H1 (cell line): ENCODE measurements at regions not wholly inside any gene's neighbourhood (a gene's known extent, or its start where the extent isn't known, plus 50 kb on each side); places are given as distances from the start of the nearest gene placed in this dataset.

Experiments used
- CTCF ChIA-PET: fragments of 300-600 bp; sonication (Branson Sonifier 250); formaldehyde crosslinking; loops from one replicate; lab custom pipeline; 2021; ENCODE audit not compliant: partially characterized antibody; lab: Charles Lee
- POLR2A ChIA-PET: fragments of 300-600 bp; sonication (Branson Sonifier 250); formaldehyde crosslinking; loops from one replicate; lab custom pipeline; 2021; ENCODE audit warnings: inconsistent platforms; ENCODE audit not compliant: partially characterized antibody; lab: Charles Lee
- DNase-seq, 2 experiments: peaks; one replicate each; pipeline versions ENCODE4 v3.0.0 to v3.0.0-alpha.2; 2010 to 2022; ENCODE audit warnings: low spot score in 2 of 2, low read depth in 1 of 2, mixed read lengths in 1 of 2
- FAIRE-seq: peaks from 2 replicates; lab custom pipeline; 2011; peaks lifted over from hg19 to GRCh38; lab: Jason Lieb, UNC
- H2AFZ ChIP-seq: 2 replicates; pipeline ENCODE4 v1.8.1; 2012; ENCODE audit warnings: low read length, inconsistent platforms
- H2AK5ac ChIP-seq: 2 replicates; pipeline ENCODE4 v1.6.1; 2013; ENCODE audit warnings: low read depth, low read length
- H2BK120ac ChIP-seq: replicated peaks from 2 replicates; pipeline ENCODE3; 2013; ENCODE audit warnings: low read depth, low read length, inconsistent platforms
- H2BK12ac ChIP-seq: 2 replicates; pipeline ENCODE4 v1.6.1; 2013; ENCODE audit warnings: low read depth, low read length
- H2BK15ac ChIP-seq: 2 replicates; pipeline ENCODE4 v1.6.1; 2013; ENCODE audit warnings: low read length
- H2BK20ac ChIP-seq: 2 replicates; pipeline ENCODE4 v1.6.1; 2013; ENCODE audit warnings: low read length
- H2BK5ac ChIP-seq: 2 replicates; pipeline ENCODE4 v1.6.1; 2013; ENCODE audit warnings: low read depth, low read length
- H3K14ac ChIP-seq: 2 replicates; pipeline ENCODE4 v1.6.1; 2013; ENCODE audit warnings: inconsistent platforms; ENCODE audit not compliant: insufficient read length
- H3K18ac ChIP-seq: 2 replicates; pipeline ENCODE4 v1.6.1; 2013; ENCODE audit warnings: low read length; ENCODE audit errors: extremely low read depth
- H3K23ac ChIP-seq: 2 replicates; pipeline ENCODE4 v1.6.1; 2013; ENCODE audit warnings: inconsistent platforms; ENCODE audit not compliant: insufficient read length
- H3K23me2 ChIP-seq: 2 replicates; pipeline ENCODE4 v1.6.1; 2013; ENCODE audit warnings: low read depth, low read length
- H3K27ac ChIP-seq: 2 replicates; pipeline ENCODE4 v1.6.1; 2011; ENCODE audit warnings: low read depth, low read length, inconsistent platforms
- H3K27me3 ChIP-seq, 4 experiments: replicated peaks in 1 of 4; 1 replicate in 1 of 4; 2 replicates in 3 of 4; pipeline versions ENCODE4 v1.6.1 to v1.8.1; 2011 to 2013; ENCODE audit warnings: low read length in 3 of 4, mild to moderate bottlenecking in 3 of 4, inconsistent platforms in 2 of 4, mixed read lengths in 2 of 4, moderate library complexity in 1 of 4; ENCODE audit not compliant: control insufficient read depth in 3 of 4, insufficient read depth in 3 of 4; ENCODE audit errors: extremely low read depth in 1 of 4
- H3K36me3 ChIP-seq, 4 experiments: 2 replicates each; pipeline versions ENCODE4 v1.6.1 to v1.8.1; 2011 to 2013; ENCODE audit warnings: mild to moderate bottlenecking in 4 of 4, low read length in 3 of 4, moderate library complexity in 2 of 4, control low read depth in 1 of 4, inconsistent platforms in 1 of 4; ENCODE audit not compliant: insufficient read depth in 4 of 4, control insufficient read depth in 2 of 4
- H3K4ac ChIP-seq: replicated peaks from 2 replicates; pipeline ENCODE3; 2013; ENCODE audit warnings: low read length, low read depth, mixed read lengths, inconsistent platforms; ENCODE audit not compliant: insufficient read length
- H3K4me1 ChIP-seq, 4 experiments: replicated peaks in 1 of 4; 1 replicate in 1 of 4; 2 replicates in 3 of 4; pipeline versions ENCODE4 v1.6.1 to v1.8.1; 2011 to 2013; ENCODE audit warnings: low read length in 3 of 4, inconsistent platforms in 2 of 4, mixed read lengths in 1 of 4; ENCODE audit not compliant: insufficient read depth in 4 of 4, control insufficient read depth in 3 of 4
- H3K4me2 ChIP-seq, 2 experiments: 2 replicates each; pipeline versions ENCODE4 v1.6.1 to v1.8.1; 2011 to 2013; ENCODE audit warnings: low read depth in 2 of 2, low read length in 2 of 2, control low read depth in 1 of 2, inconsistent platforms in 1 of 2, mild to moderate bottlenecking in 1 of 2; ENCODE audit not compliant: insufficient read depth in 1 of 2
- H3K4me3 ChIP-seq, 4 experiments: fragments of 200-600, 300-600 bp in 1 of 4; sonication (generic), shearing (Covaris generic), sonication (Bioruptor Twin) in 1 of 4; 2 replicates each; pipeline versions ENCODE4 v1.5.1 to v1.8.1; 2011 to 2016; ENCODE audit warnings: low read length in 4 of 4, low read depth in 3 of 4, control low read depth in 2 of 4, inconsistent platforms in 2 of 4, mild to moderate bottlenecking in 2 of 4, mixed read lengths in 1 of 4, moderate library complexity in 1 of 4; ENCODE audit not compliant: insufficient read depth in 2 of 4; ENCODE audit errors: extremely low read depth in 1 of 4
- H3K56ac ChIP-seq: replicated peaks from 2 replicates; pipeline ENCODE3; 2013; ENCODE audit warnings: low read depth, mild to moderate bottlenecking, mixed read lengths, low read length, inconsistent platforms; ENCODE audit not compliant: insufficient read length
- H3K79me1 ChIP-seq: 2 replicates; pipeline ENCODE4 v1.6.1; 2013; ENCODE audit warnings: low read depth, low read length, control low read depth
- H3K79me2 ChIP-seq, 2 experiments: 2 replicates each; pipeline versions ENCODE4 v1.6.1 to v1.8.1; 2012 to 2013; ENCODE audit warnings: low read length in 2 of 2, mild to moderate bottlenecking in 2 of 2, inconsistent platforms in 1 of 2; ENCODE audit not compliant: insufficient read depth in 2 of 2, control insufficient read depth in 1 of 2
- H3K9ac ChIP-seq, 4 experiments: replicated peaks in 1 of 4; 1 replicate in 1 of 4; 2 replicates in 3 of 4; pipeline versions ENCODE4 v1.6.1 to v1.8.1; 2011 to 2013; ENCODE audit warnings: low read depth in 3 of 4, low read length in 3 of 4, control low read depth in 2 of 4, mild to moderate bottlenecking in 2 of 4, moderate library complexity in 2 of 4, inconsistent platforms in 1 of 4; ENCODE audit errors: extremely low read depth in 1 of 4
- H3K9me3 ChIP-seq, 2 experiments: 2 replicates each; pipeline versions ENCODE4 v1.6.1 to v1.8.1; 2012 to 2013; ENCODE audit warnings: mild to moderate bottlenecking in 2 of 2, moderate library complexity in 2 of 2, control low read depth in 1 of 2, inconsistent platforms in 1 of 2, low read depth in 1 of 2, low read length in 1 of 2, mixed read lengths in 1 of 2; ENCODE audit not compliant: insufficient read depth in 2 of 2
- H4K20me1 ChIP-seq, 2 experiments: replicated peaks in 1 of 2; 2 replicates each; pipeline versions ENCODE3 to v1.8.1; 2011 to 2013; ENCODE audit warnings: inconsistent platforms in 2 of 2, low read length in 2 of 2, mild to moderate bottlenecking in 1 of 2; ENCODE audit not compliant: insufficient read depth in 2 of 2, control insufficient read depth in 1 of 2
- H4K5ac ChIP-seq: 2 replicates; pipeline ENCODE4 v1.6.1; 2013; ENCODE audit warnings: low read length, low read depth, mixed read lengths, inconsistent platforms; ENCODE audit not compliant: insufficient read length
- H4K8ac ChIP-seq: 2 replicates; pipeline ENCODE4 v1.8.0; 2013; ENCODE audit warnings: mild to moderate bottlenecking, moderate library complexity, low read length, inconsistent platforms; ENCODE audit not compliant: insufficient read depth; ENCODE audit errors: extremely low read depth
- H4K91ac ChIP-seq: replicated peaks from 2 replicates; pipeline ENCODE3; 2013; ENCODE audit warnings: low read length, mixed read lengths, inconsistent platforms; ENCODE audit not compliant: insufficient read length
- ASH2L ChIP-seq: fragments of 200-600, 300-600 bp; sonication (generic); IDR thresholded peaks from one replicate; pipeline ENCODE4 v1.7.1; 2017; ENCODE audit warnings: low read length
- BACH1 ChIP-seq: IDR thresholded peaks from 2 replicates; pipeline ENCODE4 v1.6.1; 2012; ENCODE audit warnings: low read length, improper control_type of control experiment
- BRCA1 ChIP-seq: IDR thresholded peaks from 2 replicates; pipeline ENCODE4 v1.6.1; 2012; ENCODE audit warnings: low read depth, low read length, improper control_type of control experiment
- CBX8 ChIP-seq: fragments of 300-800, 300-1000 bp; sonication (generic); IDR thresholded peaks from 2 replicates; pipeline ENCODE4 v1.7.1; 2016; ENCODE audit warnings: low read depth, low read length, borderline replicate concordance
- CEBPB ChIP-seq: IDR thresholded peaks from 2 replicates; pipeline ENCODE4 v1.6.1; 2012; ENCODE audit warnings: low read depth, low read length
- CHD1 ChIP-seq: IDR thresholded peaks from 2 replicates; pipeline ENCODE4 v1.6.1; 2012; ENCODE audit warnings: low read depth, low read length, improper control_type of control experiment
- CHD2 ChIP-seq: IDR thresholded peaks from 2 replicates; pipeline ENCODE4 v1.6.1; 2012; ENCODE audit warnings: low read length, improper control_type of control experiment
- EZH2 ChIP-seq: fragments of 200-600 bp; sonication (generic); IDR thresholded peaks from 2 replicates; pipeline ENCODE4 v1.7.1; 2012; ENCODE audit warnings: low read depth, mild to moderate bottlenecking, moderate library complexity, low read length, inconsistent platforms; ENCODE audit not compliant: severe bottlenecking
- HDAC2 ChIP-seq, 2 experiments: fragments of 300-600 bp in 1 of 2; sonication (generic) in 1 of 2; IDR thresholded peaks; 2 replicates each; pipeline ENCODE4 v1.6.1; 2011 to 2012; ENCODE audit warnings: low read depth in 2 of 2, low read length in 2 of 2, mild to moderate bottlenecking in 2 of 2, moderate library complexity in 2 of 2, borderline replicate concordance in 1 of 2, inconsistent platforms in 1 of 2
- KDM4A ChIP-seq: IDR thresholded peaks from one replicate; pipeline ENCODE4 v1.7.1; 2012; ENCODE audit warnings: low read depth, mild to moderate bottlenecking, moderate library complexity, low read length, inconsistent platforms; ENCODE audit not compliant: severe bottlenecking
- KDM5A ChIP-seq: fragments of 200-600 bp; IDR thresholded peaks from 2 replicates; pipeline ENCODE4 v1.7.1; 2012; ENCODE audit warnings: mild to moderate bottlenecking, low read length, inconsistent platforms, mixed read lengths
- SIX5 ChIP-seq: IDR thresholded peaks from 2 replicates; pipeline ENCODE4 v1.6.1; 2011; ENCODE audit warnings: mild to moderate bottlenecking, low read depth, low read length
- SP4 ChIP-seq: IDR thresholded peaks from 2 replicates; pipeline ENCODE4 v1.6.1; 2012; ENCODE audit warnings: low read length, inconsistent platforms
- SUZ12 ChIP-seq: fragments of 200-600 bp; sonication (generic); IDR thresholded peaks from 2 replicates; pipeline ENCODE4 v1.6.1; 2012; ENCODE audit warnings: mild to moderate bottlenecking, inconsistent platforms, low read length, moderate library complexity, mixed read lengths
- USF2 ChIP-seq: IDR thresholded peaks from 2 replicates; pipeline ENCODE4 v1.6.1; 2011; ENCODE audit warnings: low read length, improper control_type of control experiment
- WGBS, 2 experiments: shearing (Covaris generic) in 1 of 2; methylation state at CpG; one replicate each; pipeline versions ENCODE4 v1.1.6 to v1.1.7; 2013 to 2015; ENCODE audit warnings: low lambda C conversion rate in 2 of 2, mixed read lengths in 2 of 2, inconsistent platforms in 1 of 2, low coverage in 1 of 2, missing lambda C conversion rate in 1 of 2; ENCODE audit not compliant: insufficient replicate concordance in 2 of 2, insufficient coverage in 1 of 2, insufficient read length in 1 of 2; ENCODE audit errors: extremely low coverage in 1 of 2, missing lambda C conversion rate in 1 of 2; 5-methylcytosine and 5-hydroxymethylcytosine counted together

- WGBS, 2 experiments: 80% methylated on average over 2 of the region's 2 CpGs; no CpG with 5 or more reads in 1 of the 2 experiments
- ChIA-PET CTCF (interaction anchor here (0.7 kb wide), 1 partner anchor 301 kb away, joined by 3 read pairs; no protein-coding TSS in a partner anchor), POLR2A (no interaction called here)
- Histone ChIP-seq H3K4ac (no peak overlapping the region), H3K27me3 (no peaks in the 10 kb centered on the region), H3K9ac (no peak overlapping the region), H2BK5ac (no peak overlapping the region), H4K91ac (no peak overlapping the region), H3K4me1 (no peaks in the 10 kb centered on the region), H2BK12ac (no peak overlapping the region), H4K5ac (no peak overlapping the region), H4K8ac (no peak overlapping the region), H2AFZ (no peak overlapping the region), H3K79me2 (no peaks in the 10 kb centered on the region), H3K56ac (no peak overlapping the region), H3K36me3 (no peaks in the 10 kb centered on the region), H2BK20ac (no peak overlapping the region), H3K27ac (no peak overlapping the region), H3K23me2 (no peaks in the 10 kb centered on the region), H2BK15ac (no peak overlapping the region), H3K14ac (no peak overlapping the region), H4K20me1 (no peaks in the 10 kb centered on the region), H3K9me3 (no peaks in the 10 kb centered on the region), H2AK5ac (no peak overlapping the region), H2BK120ac (no peak overlapping the region), H3K18ac (no peak overlapping the region), H3K79me1 (no peaks in the 10 kb centered on the region), H3K4me3 (no peak overlapping the region), H3K4me2 (no peak overlapping the region), H3K23ac (no peak overlapping the region)
- DNase-seq: no peak
- no peak for FAIRE-seq
- no peak for TF ChIP-seq CHD2
- no peak for TF ChIP-seq BACH1
- no peak for TF ChIP-seq ASH2L
- no peak for TF ChIP-seq CEBPB
- TF ChIP-seq SP4: no peak
- TF ChIP-seq SUZ12: no peak
- TF ChIP-seq KDM4A: no peak
- no peak for TF ChIP-seq CBX8
- no peak for TF ChIP-seq HDAC2 (IDR thresholded peaks at IDR 0.05; ENCODE audit: borderline replicate concordance in 1 of 2, low read depth in 2 of 2, low read length in 2 of 2)
- no peak for TF ChIP-seq USF2
- no peak for TF ChIP-seq EZH2
- TF ChIP-seq SIX5: no peak
- no peak for TF ChIP-seq BRCA1
- TF ChIP-seq CHD1: no peak
- TF ChIP-seq KDM5A: no peak
Measured at GRCh38 chr14:65872536-65872935, 460.0 kb downstream of the FUT8 start.
